Heart left ventricle (tissue), 16 donors: ENCODE measurements at regions not wholly inside any gene's neighbourhood (a gene's known extent, or its start where the extent isn't known, plus 50 kb on each side); places are given as distances from the start of the nearest gene placed in this dataset.
"Not testable (repeated sequence)": the region's sequence is repeated elsewhere in the genome, so short reads cannot be mapped to it uniquely, and the experiment has no call there.

Experiments
- ATAC-seq, 4 donors: fragments of 200-7000 bp; cut with Tn5 transposase; one replicate each; pipeline ENCODE4 v1.9.1; 2020 to 2022; ENCODE audit warnings: moderate library complexity in 4 of 4, mild to moderate bottlenecking in 3 of 4, moderate number of reproducible peaks in 1 of 4
- DNase-seq, 5 donors: peaks; one replicate each; pipeline ENCODE4 v3.0.0-alpha.2; 2020
- H3K27ac ChIP-seq, 12 donors: fragments of 200-600 bp; sonication (generic) in 4 of 12; one replicate each; pipeline versions ENCODE4 v1.5.0 to v1.8.0; 2016 to 2022; ENCODE audit warnings: mild to moderate bottlenecking in 2 of 12
- H3K27me3 ChIP-seq, 9 donors: fragments of 200-600 bp; sonication (generic) in 2 of 9; one replicate each; pipeline versions ENCODE4 v1.5.1 to v1.8.0; 2016 to 2022; ENCODE audit warnings: mild to moderate bottlenecking in 3 of 9
- H3K36me3 ChIP-seq, 9 donors: fragments of 200-600 bp; sonication (generic) in 2 of 9; one replicate each; pipeline versions ENCODE4 v1.5.0 to v1.8.0; 2018 to 2022; ENCODE audit warnings: mild to moderate bottlenecking in 2 of 9
- H3K4me1 ChIP-seq, 12 donors: fragments of 200-600 bp; sonication (generic) in 4 of 12; one replicate each; pipeline versions ENCODE4 v1.5.0 to v1.8.0; 2016 to 2022; ENCODE audit warnings: mild to moderate bottlenecking in 3 of 12
- H3K4me3 ChIP-seq, 12 donors: fragments of 200-600 bp; sonication (generic) in 4 of 12; one replicate each; pipeline versions ENCODE4 v1.5.0 to v1.8.0; 2017 to 2022; ENCODE audit warnings: mild to moderate bottlenecking in 9 of 12, moderate library complexity in 4 of 12
- H3K9me3 ChIP-seq, 12 donors: fragments of 200-600 bp; sonication (generic) in 4 of 12; one replicate each; pipeline versions ENCODE4 v1.5.0 to v1.8.0; 2016 to 2022; ENCODE audit warnings: mild to moderate bottlenecking in 1 of 12
- POLR2A ChIP-seq, 2 donors: fragments of 450-650 bp; IDR thresholded peaks; one replicate each; pipeline ENCODE4 v1.6.1; 2017; ENCODE audit warnings: antibody characterized with exemption in 2 of 2, mild to moderate bottlenecking in 2 of 2, moderate library complexity in 2 of 2
- WGBS, 4 donors: extraction: QIAGEN DNeasy Blood & Tissue Kit in 2 of 4; methylation state at CpG; one replicate each; pipeline versions ENCODE4 v1.1.5 to v1.1.7; 2013 to 2018; 5-methylcytosine and 5-hydroxymethylcytosine counted together
- intact Hi-C, 10 donors: fragments of 100-400 bp; cut with DNase I; formaldehyde crosslinking; loops; one replicate each; pipeline versions ENCODE4 v1.11.1 to v1.14.2; 2022
- TF ChIP-seq, protein P1 (sequence below), 12 donors: fragments of 200-600 bp; sonication (generic) in 4 of 12; IDR thresholded peaks; one replicate each; pipeline versions ENCODE4 v1.5.0 to v1.8.0; 2018 to 2022; ENCODE audit warnings: antibody characterized with exemption in 12 of 12, mild to moderate bottlenecking in 5 of 12
- donor health status: ischemic (EF 13 %, LVEDD 7.1; RV severe dilation, severe dysfunction).
- donor health status: healthy with polysubstance abuse.
- donor health status: DM: no; HTN: yes; CAD: no.
- donor health status: DM: no; HTN: no; CAD: no.
- donor health status: ischemic (EF 25% LVEDD 6.9; RV normal size, moderate dysfunction).
- donor health status: ischemic (EF 25% LVEDD 5.7; RV mildly dilated, moderate dysfunction).
- donor health status: healthy.
- donor health status: DM: yes; HTN: yes; CAD: no.
- donor health status: ischemic (EF 35%, LVEDD 5.7; RV mildly dilated, moderate dysfunction).
- donor health status: nonischemic (EF 11% LVEDD 7.7; RV severe dilation, severe dysfunction).
- donor health status: DM: yes; HTN: yes; CAD: no.
- donor health status: PGD.
- donor health status: ischemic (EF 29% LVEDD 5.4; RV normal size, mild dysfunction).
- donor health status: nonischemic (EF 23%, LVEDD 6.1; RV moderate dilation, normal function).

DNA sequence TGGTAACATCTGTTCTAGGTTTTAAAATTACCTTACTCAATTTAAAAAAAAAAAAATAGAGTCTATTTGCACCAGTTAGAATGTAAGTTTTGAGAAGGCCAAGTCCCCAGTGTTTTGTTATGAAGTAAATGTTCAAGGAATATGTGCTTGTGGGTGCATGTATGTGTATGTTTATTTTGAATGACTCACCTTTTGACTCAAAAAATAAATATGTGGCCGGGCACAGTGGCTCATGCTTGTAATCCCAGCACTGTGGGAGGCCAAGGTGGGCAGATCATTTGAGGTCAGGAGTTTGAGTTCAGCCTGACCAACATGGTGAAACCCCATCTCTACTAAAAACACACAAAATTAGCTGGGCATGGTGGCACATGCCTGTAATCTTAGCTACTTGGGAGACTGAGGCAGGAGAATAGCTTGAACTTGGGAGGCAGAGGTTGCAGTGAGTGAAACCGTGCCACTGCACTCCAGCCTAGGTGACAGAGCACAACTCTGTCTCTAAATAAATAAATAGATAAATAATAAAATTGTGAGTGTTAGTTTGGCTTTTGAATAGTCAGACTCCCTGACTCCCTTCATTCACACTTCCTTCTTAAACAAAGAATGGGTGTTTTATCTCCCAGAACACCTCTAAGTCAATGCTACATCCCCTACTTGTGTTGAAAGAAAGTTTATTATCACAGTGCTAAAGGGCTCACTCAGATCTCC, 511.3 kb upstream of the PCDH7 start:
- no peaks in the 10 kb centered on the region for H3K27me3 ChIP-seq
- DNase-seq (no peak), ATAC-seq (no peak)
- no peak overlapping the region for H3K4me3 ChIP-seq
- no peak for TF ChIP-seq POLR2A (IDR thresholded peaks at IDR 0.05)
- TF ChIP-seq, protein P1, sequence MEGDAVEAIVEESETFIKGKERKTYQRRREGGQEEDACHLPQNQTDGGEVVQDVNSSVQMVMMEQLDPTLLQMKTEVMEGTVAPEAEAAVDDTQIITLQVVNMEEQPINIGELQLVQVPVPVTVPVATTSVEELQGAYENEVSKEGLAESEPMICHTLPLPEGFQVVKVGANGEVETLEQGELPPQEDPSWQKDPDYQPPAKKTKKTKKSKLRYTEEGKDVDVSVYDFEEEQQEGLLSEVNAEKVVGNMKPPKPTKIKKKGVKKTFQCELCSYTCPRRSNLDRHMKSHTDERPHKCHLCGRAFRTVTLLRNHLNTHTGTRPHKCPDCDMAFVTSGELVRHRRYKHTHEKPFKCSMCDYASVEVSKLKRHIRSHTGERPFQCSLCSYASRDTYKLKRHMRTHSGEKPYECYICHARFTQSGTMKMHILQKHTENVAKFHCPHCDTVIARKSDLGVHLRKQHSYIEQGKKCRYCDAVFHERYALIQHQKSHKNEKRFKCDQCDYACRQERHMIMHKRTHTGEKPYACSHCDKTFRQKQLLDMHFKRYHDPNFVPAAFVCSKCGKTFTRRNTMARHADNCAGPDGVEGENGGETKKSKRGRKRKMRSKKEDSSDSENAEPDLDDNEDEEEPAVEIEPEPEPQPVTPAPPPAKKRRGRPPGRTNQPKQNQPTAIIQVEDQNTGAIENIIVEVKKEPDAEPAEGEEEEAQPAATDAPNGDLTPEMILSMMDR (IDR thresholded peaks at IDR 0.05), result no peak
- H3K4me1 ChIP-seq, result no peaks in the 10 kb centered on the region
- H3K27ac ChIP-seq, result no peak overlapping the region
- peaks cover 0 to 13% (median 0%) of the 10 kb centered on the region in 12 donors for H3K9me3 ChIP-seq
- intact Hi-C loops, result no loop called here
- 40 to 66% (median 65%) methylated on average over 2 of the region's 2 CpGs for WGBS, 4 donors
- no peaks in the 10 kb centered on the region for H3K36me3 ChIP-seq

DNA sequence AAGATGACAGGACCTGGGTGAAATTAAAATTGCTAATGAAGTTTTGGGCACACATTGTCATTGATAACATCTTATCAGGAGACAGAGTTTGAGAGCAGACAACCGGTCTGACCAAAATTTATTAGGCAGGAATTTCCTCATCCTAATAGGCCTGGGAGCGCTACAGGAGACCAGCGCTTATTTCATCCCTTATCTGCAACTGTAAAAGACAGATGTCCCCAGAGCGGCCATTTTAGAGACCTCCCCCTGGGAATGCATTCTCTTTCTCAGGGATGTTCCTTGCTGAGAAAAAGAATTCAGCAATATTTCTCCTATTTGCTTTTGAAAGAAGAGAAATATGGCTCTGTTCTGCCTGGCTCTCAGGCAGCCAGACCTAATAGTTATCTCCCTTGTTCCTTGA, 504.2 kb upstream of the PCDH7 start:
- H3K27ac ChIP-seq, DNase-seq, H3K27me3 ChIP-seq, ATAC-seq, H3K36me3 ChIP-seq, H3K4me3 ChIP-seq, intact Hi-C loops, H3K4me1 ChIP-seq: not testable (repeated sequence)
- H3K9me3 ChIP-seq, result peaks cover 0 to 36% (median 11%) of the 10 kb centered on the region in 12 donors
- 86 to 95% (median 94%) methylated on average over 4 of the region's 4 CpGs for WGBS, 4 donors

- no peak overlapping the region for H3K27ac ChIP-seq
- DNase-seq, result no peak
- no peaks in the 10 kb centered on the region for H3K4me1 ChIP-seq
- intact Hi-C loops, result no loop called here
- H3K9me3 ChIP-seq, result peaks cover 0 to 37% (median 8%) of the 10 kb centered on the region in 12 donors
- no peaks in the 10 kb centered on the region for H3K27me3 ChIP-seq
- TF ChIP-seq POLR2A (IDR thresholded peaks at IDR 0.05), result no peak
- TF ChIP-seq, protein P1 (IDR thresholded peaks at IDR 0.05), result no peak
- no peak for ATAC-seq
- no peaks in the 10 kb centered on the region for H3K36me3 ChIP-seq
- no peak overlapping the region for H3K4me3 ChIP-seq
Observed at GRCh38 chr4:30245140-30245539, 475.0 kb upstream of the PCDH7 start.

DNA sequence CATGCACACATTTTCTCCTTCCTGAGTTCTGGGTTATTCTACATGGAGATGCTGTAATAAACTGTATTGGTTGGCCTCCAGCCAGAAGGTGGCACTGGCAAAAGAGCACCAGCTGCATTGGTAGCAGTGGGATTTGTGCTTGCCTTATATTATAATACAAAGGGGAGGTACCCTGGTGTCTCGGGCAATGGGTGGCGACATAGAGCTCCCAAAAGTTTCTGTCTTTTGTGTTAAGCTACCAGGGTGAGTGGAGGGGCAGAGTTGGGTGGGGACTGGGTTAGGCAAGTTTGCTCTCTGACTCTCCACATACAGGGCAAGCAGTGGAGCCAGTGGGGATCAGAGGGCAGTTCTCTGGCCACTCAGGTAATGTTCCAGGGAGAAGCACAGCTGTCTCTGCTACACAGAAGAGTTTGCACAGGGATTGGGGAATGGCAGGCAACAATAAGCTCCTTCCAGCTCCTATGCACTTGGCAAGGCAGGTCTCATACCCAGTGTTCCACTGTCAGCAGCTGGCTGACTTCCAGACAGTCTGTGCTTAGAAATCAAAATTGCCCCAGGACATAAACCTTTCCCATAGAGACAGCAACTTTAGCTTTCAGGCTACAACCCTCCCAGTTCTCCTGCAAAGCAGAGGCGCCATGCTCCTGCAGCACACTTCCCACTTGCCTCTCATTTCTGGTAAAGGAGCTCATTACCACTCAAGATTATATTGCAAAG, 463.9 kb upstream of the PCDH7 start:
- Histone ChIP-seq H3K4me3 (no peak overlapping the region), H3K27me3 (no peaks in the 10 kb centered on the region), H3K27ac (no peak overlapping the region), H3K36me3 (no peaks in the 10 kb centered on the region), H3K4me1 (no peaks in the 10 kb centered on the region), H3K9me3 (peaks cover 0 to 20% (median 3%) of the 10 kb centered on the region in 12 donors)
- intact Hi-C loops, result no loop called here
- 66 to 88% (median 79%) methylated on average over 3 of the region's 3 CpGs for WGBS, 4 donors
- TF ChIP-seq, protein P1 (IDR thresholded peaks at IDR 0.05), result no peak
- no peak for DNase-seq
- no peak for ATAC-seq
